ENCODE measurements at regions not wholly inside any gene's neighbourhood (a gene's known extent, or its start where the extent isn't known, plus 50 kb on each side); places are given as distances from the start of the nearest gene placed in this dataset.

- peak in 3 of 4 donors; percentile 19 for TF ChIP-seq CTCF (IDR thresholded peaks at IDR 0.05)
- ATAC-seq (peak; percentile 46 to 77 (median 60)), FAIRE-seq (no peak), DNase-seq (peak in 3 of 6 donors; percentile 23 to 48 (median 31))
- Histone ChIP-seq H3K36me3 (no peaks in the 10 kb centered on the region), H3K4me3 (peak overlapping the region in 2 of 4 donors; percentile 7 to 30), H3K27me3 (no peaks in the 10 kb centered on the region), H3K4me1 (peaks cover 0 to 5% (median 0%) of the 10 kb centered on the region in 3 donors), H3K27ac (no peak overlapping the region), H3K9me3 (no peaks in the 10 kb centered on the region)
- WGBS, 2 donors, result 16 to 20% methylated on average over 21 to 42 of the region's 42 CpGs
- intact Hi-C loops (cut with DNase I), result no loop called here
Observed at GRCh38 chr6:41442800-41443501, 103.2 kb upstream of the FOXP4 start.

- intact Hi-C loops (cut with DNase I), result no loop called here
- H3K36me3 ChIP-seq, result no peaks in the 10 kb centered on the region
- TF ChIP-seq CTCF (IDR thresholded peaks at IDR 0.05), result no peak
- peak in 3 of 4 donors; percentile 12 to 34 (median 13) for ATAC-seq
- H3K4me1 ChIP-seq, result peaks cover 0 to 5% (median 0%) of the 10 kb centered on the region in 3 donors
- H3K4me3 ChIP-seq, result no peak overlapping the region
- no peak overlapping the region for H3K27ac ChIP-seq
- no peak for DNase-seq
- no peaks in the 10 kb centered on the region for H3K27me3 ChIP-seq
- 77 to 84% methylated on average over 14 to 15 of the region's 15 CpGs for WGBS, 2 donors
- no peak for FAIRE-seq
- H3K9me3 ChIP-seq, result no peaks in the 10 kb centered on the region
Observed at GRCh38 chr6:41443616-41444525, 102.3 kb upstream of the FOXP4 start.

GRCh38 chr6:41445261-41445660 is 100.9 kb upstream of the FOXP4 start:
- DNase-seq, result no peak
- ATAC-seq, result no peak
- H3K4me3 ChIP-seq, result no peak overlapping the region
- H3K27me3 ChIP-seq, result no peaks in the 10 kb centered on the region
- H3K4me1 ChIP-seq, result peaks cover 7 to 15% (median 10%) of the 10 kb centered on the region in 3 donors
- FAIRE-seq, result no peak
- TF ChIP-seq CTCF (IDR thresholded peaks at IDR 0.05), result no peak
- whole genome bisulfite sequencing, 2 donors, result 71 to 74% methylated on average over 11 of the region's 11 CpGs
- H3K27ac ChIP-seq, result no peak overlapping the region
- H3K36me3 ChIP-seq, result no peaks in the 10 kb centered on the region
- intact Hi-C loops (cut with DNase I), result no loop called here
- H3K9me3 ChIP-seq, result no peaks in the 10 kb centered on the region

GRCh38 chr6:41446132-41446531 is 100.0 kb upstream of the FOXP4 start:
- no peaks in the 10 kb centered on the region for H3K27me3 ChIP-seq
- DNase-seq (no peak), ATAC-seq (no peak), FAIRE-seq (no peak)
- no peaks in the 10 kb centered on the region for H3K36me3 ChIP-seq
- no peak for TF ChIP-seq CTCF (IDR thresholded peaks at IDR 0.05)
- no peak overlapping the region for H3K27ac ChIP-seq
- WGBS, 2 donors, result 77 to 82% methylated on average over 4 of the region's 4 CpGs
- H3K4me1 ChIP-seq, result peaks cover 7 to 15% (median 10%) of the 10 kb centered on the region in 3 donors
- H3K9me3 ChIP-seq, result no peaks in the 10 kb centered on the region
- intact Hi-C loops (cut with DNase I), result no loop called here
- H3K4me3 ChIP-seq, result no peak overlapping the region

Measured in pancreas (tissue), 10 donors.